A549 (cell line): ENCODE measurements at regions not wholly inside any gene's neighbourhood (a gene's known extent, or its start where the extent isn't known, plus 50 kb on each side); places are given as distances from the start of the nearest gene placed in this dataset.

Source experiments
- JUN ChIP-seq, 2 experiments: fragments of >200 bp; sonication (Bioruptor Twin); formaldehyde crosslinking; IDR thresholded peaks; 2 replicates in 1 of 2; 3 replicates in 1 of 2; pipeline ENCODE4 v1.6.1; 2016 to 2017
- RFX5 ChIP-seq: fragments of 450-650 bp; IDR thresholded peaks from 2 replicates; pipeline ENCODE4 v1.7.1; 2014; ENCODE audit warnings: antibody characterized with exemption, mild to moderate bottlenecking, moderate library complexity

DNA sequence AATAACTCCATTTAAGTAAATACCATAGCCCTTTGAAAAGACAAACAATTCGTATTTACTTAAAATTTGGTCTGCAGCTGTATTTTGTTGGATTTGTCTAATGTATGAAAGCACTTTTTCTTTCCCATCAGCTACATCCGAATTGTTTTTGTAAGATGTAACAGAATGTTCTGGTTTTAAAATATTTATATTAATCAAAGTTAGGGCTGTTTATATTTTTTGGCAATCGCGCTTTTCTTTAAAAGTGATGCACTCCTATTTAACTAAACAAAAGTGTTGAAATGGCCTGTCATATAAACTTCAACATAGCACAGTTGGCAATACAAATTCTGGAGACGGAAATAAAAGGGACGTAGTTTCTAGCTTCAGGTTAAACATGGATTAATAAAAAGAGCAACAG, 216.3 kb upstream of the ADGRL2 start:
- no peak for TF ChIP-seq JUN (IDR thresholded peaks at IDR 0.05)
- no peak for TF ChIP-seq RFX5
